Pancreas (tissue), 10 donors: ENCODE measurements at regions not wholly inside any gene's neighbourhood (a gene's known extent, or its start where the extent isn't known, plus 50 kb on each side); places are given as distances from the start of the nearest gene placed in this dataset.

Experiments used
- ATAC-seq, 4 donors: fragments of 200-7000 bp; cut with Tn5 transposase; one replicate each; pipeline versions ENCODE4 v1.8.0 to v1.9.1; 2020; ENCODE audit warnings: mild to moderate bottlenecking in 4 of 4, moderate library complexity in 4 of 4
- DNase-seq, 6 donors: peaks; one replicate each; pipeline ENCODE4 v3.0.0-alpha.2; 2020
- FAIRE-seq: peaks from 2 replicates; lab custom pipeline; 2012; peaks lifted over from hg19 to GRCh38; lab: Jason Lieb, UNC
- H3K27ac ChIP-seq, 4 donors: fragments of 200-600 bp; sonication (generic); 1 replicate in 3 of 4; 2 replicates in 1 of 4; pipeline versions ENCODE4 v1.5.0 to v1.8.0; 2020
- H3K27me3 ChIP-seq, 4 donors: fragments of 200-600 bp; one replicate each; pipeline ENCODE4 v1.8.0; 2021
- H3K36me3 ChIP-seq, 3 donors: fragments of 200-600 bp; sonication (generic) in 1 of 3; one replicate each; pipeline versions ENCODE4 v1.5.0 to v1.8.0; 2020 to 2021
- H3K4me1 ChIP-seq, 3 donors: fragments of 200-600 bp; one replicate each; pipeline ENCODE4 v1.8.0; 2021
- H3K4me3 ChIP-seq, 4 donors: fragments of 200-600 bp; sonication (generic) in 2 of 4; one replicate each; pipeline versions ENCODE4 v1.5.0 to v1.8.0; 2020 to 2021
- H3K9me3 ChIP-seq, 4 donors: fragments of 200-600 bp; one replicate each; pipeline ENCODE4 v1.8.0; 2021
- WGBS, 2 donors: extraction: QIAGEN DNeasy Blood & Tissue Kit; methylation state at CpG; one replicate each; pipeline ENCODE4 v1.1.7; 2013; 5-methylcytosine and 5-hydroxymethylcytosine counted together
- intact Hi-C, 3 donors: fragments of 100-400 bp; cut with DNase I; formaldehyde crosslinking; loops; one replicate each; pipeline versions ENCODE4 v1.11.1 to v1.14.2; 2022
- TF ChIP-seq, protein P1 (sequence below), 4 donors: fragments of 200-600 bp; sonication (generic) in 3 of 4; IDR thresholded peaks; one replicate each; pipeline versions ENCODE4 v1.5.0 to v1.8.0; 2021; ENCODE audit warnings: antibody characterized with exemption in 4 of 4
- donor health status: healthy with polysubstance abuse.
- donor health status: DM: no; HTN: no; CAD: no; lungs with moderate emphysema.
- donor health status: DM: no; HTN: no; CAD: no.
- donor health status: control.
- donor health status: control.
- donor health status: Bipolar disorder and iron deficiency.
- donor health status: DM: yes; HTN: yes; CAD: no.
- donor health status: DM: no; HTN: no; CAD: no.
- donor health status: DM: no; HTN: no; CAD: no.
- donor health status: DM: yes; HTN: yes; CAD: no.

DNA sequence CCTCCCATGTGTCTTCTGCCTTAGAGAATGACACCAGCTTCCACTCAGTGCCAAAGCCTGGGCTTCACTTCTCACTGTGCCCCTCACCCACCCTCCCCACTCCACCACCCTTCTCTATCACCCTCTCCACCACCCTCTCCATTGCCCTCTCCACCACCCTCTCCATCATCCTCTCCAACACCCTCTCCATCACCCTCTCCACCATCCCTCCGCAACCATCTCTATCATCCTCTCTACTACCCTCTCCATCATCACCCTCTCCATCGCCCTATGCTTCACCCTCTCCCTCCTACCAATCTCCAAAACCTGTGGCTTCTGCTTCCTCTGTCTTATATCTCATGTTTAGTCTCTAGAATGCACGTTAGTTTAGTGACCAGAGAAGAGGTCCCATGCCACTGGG is 91.0 kb upstream of the TMEM72 start:
- no peaks in the 10 kb centered on the region for H3K36me3 ChIP-seq
- no peak overlapping the region for H3K27ac ChIP-seq
- FAIRE-seq (no peak), DNase-seq (no peak), ATAC-seq (no peak)
- H3K4me3 ChIP-seq, result no peak overlapping the region
- no peaks in the 10 kb centered on the region for H3K4me1 ChIP-seq
- intact Hi-C loops, result no loop called here
- WGBS, 2 donors, result 79 to 83% methylated on average over 3 of the region's 3 CpGs
- TF ChIP-seq, protein P1, sequence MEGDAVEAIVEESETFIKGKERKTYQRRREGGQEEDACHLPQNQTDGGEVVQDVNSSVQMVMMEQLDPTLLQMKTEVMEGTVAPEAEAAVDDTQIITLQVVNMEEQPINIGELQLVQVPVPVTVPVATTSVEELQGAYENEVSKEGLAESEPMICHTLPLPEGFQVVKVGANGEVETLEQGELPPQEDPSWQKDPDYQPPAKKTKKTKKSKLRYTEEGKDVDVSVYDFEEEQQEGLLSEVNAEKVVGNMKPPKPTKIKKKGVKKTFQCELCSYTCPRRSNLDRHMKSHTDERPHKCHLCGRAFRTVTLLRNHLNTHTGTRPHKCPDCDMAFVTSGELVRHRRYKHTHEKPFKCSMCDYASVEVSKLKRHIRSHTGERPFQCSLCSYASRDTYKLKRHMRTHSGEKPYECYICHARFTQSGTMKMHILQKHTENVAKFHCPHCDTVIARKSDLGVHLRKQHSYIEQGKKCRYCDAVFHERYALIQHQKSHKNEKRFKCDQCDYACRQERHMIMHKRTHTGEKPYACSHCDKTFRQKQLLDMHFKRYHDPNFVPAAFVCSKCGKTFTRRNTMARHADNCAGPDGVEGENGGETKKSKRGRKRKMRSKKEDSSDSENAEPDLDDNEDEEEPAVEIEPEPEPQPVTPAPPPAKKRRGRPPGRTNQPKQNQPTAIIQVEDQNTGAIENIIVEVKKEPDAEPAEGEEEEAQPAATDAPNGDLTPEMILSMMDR (IDR thresholded peaks at IDR 0.05), result no peak
- H3K9me3 ChIP-seq, result no peaks in the 10 kb centered on the region
- no peaks in the 10 kb centered on the region for H3K27me3 ChIP-seq

- DNase-seq (no peak), FAIRE-seq (no peak), ATAC-seq (no peak)
- Histone ChIP-seq H3K27me3 (no peaks in the 10 kb centered on the region), H3K4me1 (no peaks in the 10 kb centered on the region), H3K4me3 (no peak overlapping the region), H3K27ac (no peak overlapping the region), H3K36me3 (no peaks in the 10 kb centered on the region), H3K9me3 (no peaks in the 10 kb centered on the region)
- 92 to 95% methylated on average over 8 of the region's 8 CpGs for WGBS, 2 donors
- TF ChIP-seq, protein P1 (IDR thresholded peaks at IDR 0.05), result no peak
- intact Hi-C loops, result no loop called here
Observed at GRCh38 chr10:44821290-44821689, 89.8 kb upstream of the TMEM72 start.

DNA sequence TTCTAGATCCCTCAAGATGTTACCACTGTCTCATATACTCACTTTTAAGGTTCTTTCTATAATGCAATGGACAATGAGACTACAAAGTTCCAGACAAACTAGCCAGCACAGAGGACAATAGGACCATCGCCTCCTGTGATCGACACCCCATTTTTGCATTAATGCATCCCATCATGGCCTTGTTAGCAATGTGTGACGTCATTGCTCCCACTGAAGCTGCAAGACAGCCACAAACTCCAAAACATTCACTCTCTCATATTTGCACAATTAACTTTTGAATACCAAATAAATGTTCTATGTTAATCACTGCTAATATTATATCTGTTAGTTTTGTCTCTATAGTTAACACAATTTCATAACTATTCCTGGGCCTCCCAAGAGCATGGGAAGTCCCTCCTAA is 88.8 kb upstream of the TMEM72 start:
- no peak for ATAC-seq
- H3K4me1 ChIP-seq, result no peaks in the 10 kb centered on the region
- no peak for FAIRE-seq

DNA sequence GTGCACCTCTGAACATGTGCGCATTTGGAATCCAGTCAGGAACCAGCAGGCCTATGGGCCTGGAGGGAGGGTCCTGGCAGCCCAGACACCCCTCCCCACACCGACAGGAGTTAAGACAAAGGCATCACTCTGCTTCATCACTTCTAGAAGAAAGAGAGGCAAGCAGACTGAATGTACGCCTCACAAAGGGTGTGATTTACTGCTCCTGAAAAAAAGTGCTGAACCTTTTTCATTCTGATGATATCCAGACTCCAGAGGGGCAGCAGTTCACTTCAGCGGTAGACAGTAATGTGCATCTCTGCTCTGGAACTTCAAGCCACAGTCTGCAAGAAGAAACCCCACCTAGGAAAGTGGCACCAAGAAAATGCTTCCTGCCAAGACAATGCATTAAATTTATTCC is 88.2 kb upstream of the TMEM72 start:
- Histone ChIP-seq H3K4me1 (no peaks in the 10 kb centered on the region), H3K36me3 (no peaks in the 10 kb centered on the region), H3K27me3 (no peaks in the 10 kb centered on the region), H3K9me3 (no peaks in the 10 kb centered on the region), H3K4me3 (no peak overlapping the region), H3K27ac (no peak overlapping the region)
- TF ChIP-seq, protein P1 (IDR thresholded peaks at IDR 0.05), result no peak
- no peak for FAIRE-seq
- intact Hi-C loops, result no loop called here
- ATAC-seq, result no peak
- no peak for DNase-seq
- WGBS, 2 donors, result 91 to 96% methylated on average over 4 of the region's 4 CpGs

More for the DNA sequence above, 88.8 kb upstream of the TMEM72 start:
- H3K36me3 ChIP-seq, result no peaks in the 10 kb centered on the region
- intact Hi-C loops, result no loop called here
- H3K27ac ChIP-seq, result no peak overlapping the region
- WGBS, 2 donors, result 86 to 91% methylated on average over 3 of the region's 3 CpGs
- H3K9me3 ChIP-seq, result no peaks in the 10 kb centered on the region
- no peak overlapping the region for H3K4me3 ChIP-seq
- no peak for DNase-seq
- TF ChIP-seq, protein P1 (IDR thresholded peaks at IDR 0.05), result no peak
- H3K27me3 ChIP-seq, result no peaks in the 10 kb centered on the region

DNA sequence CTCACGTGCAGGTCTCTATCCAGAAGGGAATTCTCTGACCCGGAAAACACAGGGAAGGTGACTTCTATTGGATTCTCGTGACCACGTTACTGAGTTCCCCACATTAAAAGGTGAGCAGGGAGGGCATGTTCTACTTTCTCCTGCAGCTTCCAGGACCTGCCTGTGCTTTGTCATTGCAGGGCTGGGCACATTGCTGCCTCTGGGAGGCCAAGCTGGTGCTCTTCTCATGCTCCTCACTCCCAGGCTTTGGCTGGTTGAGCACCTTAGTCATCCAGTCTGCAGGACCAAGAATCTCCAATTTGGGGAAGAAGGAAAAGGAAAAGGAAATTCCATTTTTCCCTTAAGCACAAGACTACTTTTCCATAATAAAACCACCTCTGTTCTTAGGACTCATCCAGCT is 86.5 kb upstream of the TMEM72 start:
- Histone ChIP-seq H3K27ac (no peak overlapping the region), H3K4me3 (no peak overlapping the region), H3K36me3 (no peaks in the 10 kb centered on the region), H3K9me3 (no peaks in the 10 kb centered on the region), H3K4me1 (no peaks in the 10 kb centered on the region), H3K27me3 (no peaks in the 10 kb centered on the region)
- DNase-seq, result no peak
- no peak for FAIRE-seq
- 73 to 94% methylated on average over 4 of the region's 4 CpGs for WGBS, 2 donors
- TF ChIP-seq, protein P1 (IDR thresholded peaks at IDR 0.05), result no peak
- intact Hi-C loops, result no loop called here
- ATAC-seq, result no peak
